Heart left ventricle (tissue), 16 donors: ENCODE measurements at regions not wholly inside any gene's neighbourhood (a gene's known extent, or its start where the extent isn't known, plus 50 kb on each side); places are given as distances from the start of the nearest gene placed in this dataset.

Experiments
- ATAC-seq, 4 donors: fragments of 200-7000 bp; cut with Tn5 transposase; one replicate each; pipeline ENCODE4 v1.9.1; 2020 to 2022; ENCODE audit warnings: moderate library complexity in 4 of 4, mild to moderate bottlenecking in 3 of 4, moderate number of reproducible peaks in 1 of 4
- DNase-seq, 5 donors: peaks; one replicate each; pipeline ENCODE4 v3.0.0-alpha.2; 2020
- H3K27ac ChIP-seq, 12 donors: fragments of 200-600 bp; sonication (generic) in 4 of 12; one replicate each; pipeline versions ENCODE4 v1.5.0 to v1.8.0; 2016 to 2022; ENCODE audit warnings: mild to moderate bottlenecking in 2 of 12
- H3K27me3 ChIP-seq, 9 donors: fragments of 200-600 bp; sonication (generic) in 2 of 9; one replicate each; pipeline versions ENCODE4 v1.5.1 to v1.8.0; 2016 to 2022; ENCODE audit warnings: mild to moderate bottlenecking in 3 of 9
- H3K36me3 ChIP-seq, 9 donors: fragments of 200-600 bp; sonication (generic) in 2 of 9; one replicate each; pipeline versions ENCODE4 v1.5.0 to v1.8.0; 2018 to 2022; ENCODE audit warnings: mild to moderate bottlenecking in 2 of 9
- H3K4me1 ChIP-seq, 12 donors: fragments of 200-600 bp; sonication (generic) in 4 of 12; one replicate each; pipeline versions ENCODE4 v1.5.0 to v1.8.0; 2016 to 2022; ENCODE audit warnings: mild to moderate bottlenecking in 3 of 12
- H3K4me3 ChIP-seq, 12 donors: fragments of 200-600 bp; sonication (generic) in 4 of 12; one replicate each; pipeline versions ENCODE4 v1.5.0 to v1.8.0; 2017 to 2022; ENCODE audit warnings: mild to moderate bottlenecking in 9 of 12, moderate library complexity in 4 of 12
- H3K9me3 ChIP-seq, 12 donors: fragments of 200-600 bp; sonication (generic) in 4 of 12; one replicate each; pipeline versions ENCODE4 v1.5.0 to v1.8.0; 2016 to 2022; ENCODE audit warnings: mild to moderate bottlenecking in 1 of 12
- CTCF ChIP-seq, 12 donors: fragments of 200-600 bp; sonication (generic) in 4 of 12; IDR thresholded peaks; one replicate each; pipeline versions ENCODE4 v1.5.0 to v1.8.0; 2018 to 2022; ENCODE audit warnings: antibody characterized with exemption in 12 of 12, mild to moderate bottlenecking in 5 of 12
- POLR2A ChIP-seq, 2 donors: fragments of 450-650 bp; IDR thresholded peaks; one replicate each; pipeline ENCODE4 v1.6.1; 2017; ENCODE audit warnings: antibody characterized with exemption in 2 of 2, mild to moderate bottlenecking in 2 of 2, moderate library complexity in 2 of 2
- whole genome bisulfite sequencing, 4 donors: extraction: QIAGEN DNeasy Blood & Tissue Kit in 2 of 4; methylation state at CpG; one replicate each; pipeline versions ENCODE4 v1.1.5 to v1.1.7; 2013 to 2018; 5-methylcytosine and 5-hydroxymethylcytosine counted together
- intact Hi-C, 10 donors: fragments of 100-400 bp; cut with DNase I; formaldehyde crosslinking; loops; one replicate each; pipeline versions ENCODE4 v1.11.1 to v1.14.2; 2022
- donor health status: ischemic (EF 13 %, LVEDD 7.1; RV severe dilation, severe dysfunction).
- donor health status: healthy with polysubstance abuse.
- donor health status: DM: no; HTN: yes; CAD: no.
- donor health status: DM: no; HTN: no; CAD: no.
- donor health status: ischemic (EF 25% LVEDD 6.9; RV normal size, moderate dysfunction).
- donor health status: ischemic (EF 25% LVEDD 5.7; RV mildly dilated, moderate dysfunction).
- donor health status: healthy.
- donor health status: DM: yes; HTN: yes; CAD: no.
- donor health status: ischemic (EF 35%, LVEDD 5.7; RV mildly dilated, moderate dysfunction).
- donor health status: nonischemic (EF 11% LVEDD 7.7; RV severe dilation, severe dysfunction).
- donor health status: DM: yes; HTN: yes; CAD: no.
- donor health status: PGD.
- donor health status: ischemic (EF 29% LVEDD 5.4; RV normal size, mild dysfunction).
- donor health status: nonischemic (EF 23%, LVEDD 6.1; RV moderate dilation, normal function).

- Histone ChIP-seq H3K27ac (peak overlapping the region in 1 of 12 donors; percentile 3), H3K4me1 (no peaks in the 10 kb centered on the region), H3K4me3 (no peak overlapping the region), H3K27me3 (no peaks in the 10 kb centered on the region), H3K9me3 (no peaks in the 10 kb centered on the region), H3K36me3 (no peaks in the 10 kb centered on the region)
- TF ChIP-seq CTCF (IDR thresholded peaks at IDR 0.05), result no peak
- TF ChIP-seq POLR2A (IDR thresholded peaks at IDR 0.05), result no peak
- no peak for DNase-seq
- no peak for ATAC-seq
- intact Hi-C loops, result no loop called here
Observed at GRCh38 chr4:62366939-62367338, 1166.8 kb downstream of the ADGRL3 start.

DNA sequence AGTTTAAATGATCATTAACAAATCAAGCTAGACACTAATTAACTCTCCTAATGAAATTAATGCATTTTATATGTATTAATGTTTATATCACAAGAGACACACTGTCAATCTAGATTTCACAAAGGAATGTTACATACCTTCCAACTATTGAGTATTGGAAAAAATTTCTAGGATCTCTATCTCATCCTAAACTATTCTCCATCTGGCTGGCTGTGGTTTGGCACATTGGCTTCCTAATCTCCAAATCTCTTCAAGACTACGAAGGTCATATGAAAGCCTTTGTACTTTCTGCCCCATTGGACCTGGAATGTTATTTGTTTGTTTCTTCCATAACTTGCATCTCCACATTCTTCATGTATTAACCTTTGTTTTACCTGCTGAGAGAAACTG lies 1160.0 kb downstream of the ADGRL3 start:
- intact Hi-C loops, result no loop called here
- DNase-seq, result no peak
- 45 to 83% (median 73%) methylated on average over 1 of the region's 1 CpG for WGBS, 4 donors

GRCh38 chr4:62359441-62360155 lies 1159.5 kb downstream of the ADGRL3 start:
- Histone ChIP-seq H3K9me3 (no peaks in the 10 kb centered on the region), H3K27ac (no peak overlapping the region), H3K36me3 (no peaks in the 10 kb centered on the region), H3K4me1 (peaks cover 0 to 5% (median 0%) of the 10 kb centered on the region in 12 donors), H3K4me3 (no peak overlapping the region), H3K27me3 (no peaks in the 10 kb centered on the region)
- intact Hi-C loops, result no loop called here
- DNase-seq, result no peak
- 49 to 60% (median 52%) methylated on average over 2 of the region's 2 CpGs for WGBS, 4 donors
- no peak for ATAC-seq
- no peak for TF ChIP-seq POLR2A (IDR thresholded peaks at IDR 0.05)
- peak in 1 of 12 donors; percentile 7 for TF ChIP-seq CTCF (IDR thresholded peaks at IDR 0.05)

More for the DNA sequence above, 1160.0 kb downstream of the ADGRL3 start:
- Histone ChIP-seq H3K27ac (no peak overlapping the region), H3K4me1 (peaks cover 0 to 5% (median 0%) of the 10 kb centered on the region in 12 donors), H3K4me3 (no peak overlapping the region), H3K9me3 (no peaks in the 10 kb centered on the region), H3K27me3 (no peaks in the 10 kb centered on the region), H3K36me3 (no peaks in the 10 kb centered on the region)
- no peak for ATAC-seq
- no peak for TF ChIP-seq CTCF (IDR thresholded peaks at IDR 0.05)
- TF ChIP-seq POLR2A (IDR thresholded peaks at IDR 0.05), result no peak

DNA sequence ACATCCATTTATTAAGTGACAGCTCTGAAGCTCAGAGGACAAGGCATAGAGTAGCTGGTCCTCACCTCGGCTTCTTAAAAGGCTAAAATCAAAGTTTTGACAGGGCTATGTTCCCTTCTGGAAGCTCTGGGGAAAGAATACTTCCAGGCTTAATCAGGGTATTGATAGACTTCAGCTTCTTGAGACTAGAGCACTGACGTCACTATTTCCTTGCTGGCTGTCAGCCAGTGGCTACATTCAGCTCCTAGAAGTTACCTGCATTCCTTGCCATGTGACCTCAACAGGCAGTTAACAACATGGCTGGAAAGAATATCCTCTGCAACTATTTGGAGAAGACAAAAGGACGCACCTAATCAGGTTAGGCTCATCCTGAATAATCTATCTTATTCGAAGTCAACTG lies 1144.8 kb downstream of the ADGRL3 start:
- peaks cover 0 to 36% (median 12%) of the 10 kb centered on the region in 12 donors for H3K9me3 ChIP-seq

More for the DNA sequence above, 1144.8 kb downstream of the ADGRL3 start:
- no peaks in the 10 kb centered on the region for H3K4me1 ChIP-seq
- H3K27ac ChIP-seq, result no peak overlapping the region
- TF ChIP-seq POLR2A (IDR thresholded peaks at IDR 0.05) (no peak), CTCF (IDR thresholded peaks at IDR 0.05) (no peak)
- intact Hi-C loops, result no loop called here
- DNase-seq (no peak), ATAC-seq (no peak)
- no peaks in the 10 kb centered on the region for H3K27me3 ChIP-seq
- 62 to 75% (median 69%) methylated on average over 4 of the region's 4 CpGs for WGBS, 4 donors
- no peak overlapping the region for H3K4me3 ChIP-seq
- H3K36me3 ChIP-seq, result no peaks in the 10 kb centered on the region
